Uterus (tissue), 2 donors: ENCODE measurements at regions not wholly inside any gene's neighbourhood (a gene's known extent, or its start where the extent isn't known, plus 50 kb on each side); places are given as distances from the start of the nearest gene placed in this dataset.

ENCODE experiments used
- POLR2A ChIP-seq, 2 donors: fragments of 450-650 bp; IDR thresholded peaks; one replicate each; pipeline ENCODE4 v1.6.1; 2016; ENCODE audit warnings: antibody characterized with exemption in 2 of 2, mild to moderate bottlenecking in 1 of 2, moderate library complexity in 1 of 2
- TF ChIP-seq, protein P1 (sequence below), 4 experiments: fragments of 200-600 bp in 2 of 4; fragments of 450-650 bp in 2 of 4; sonication (generic) in 2 of 4; IDR thresholded peaks; one replicate each; pipeline ENCODE4 v1.5.1; 2016 to 2019; ENCODE audit warnings: antibody characterized with exemption in 4 of 4, mild to moderate bottlenecking in 2 of 4, moderate library complexity in 1 of 4

DNA sequence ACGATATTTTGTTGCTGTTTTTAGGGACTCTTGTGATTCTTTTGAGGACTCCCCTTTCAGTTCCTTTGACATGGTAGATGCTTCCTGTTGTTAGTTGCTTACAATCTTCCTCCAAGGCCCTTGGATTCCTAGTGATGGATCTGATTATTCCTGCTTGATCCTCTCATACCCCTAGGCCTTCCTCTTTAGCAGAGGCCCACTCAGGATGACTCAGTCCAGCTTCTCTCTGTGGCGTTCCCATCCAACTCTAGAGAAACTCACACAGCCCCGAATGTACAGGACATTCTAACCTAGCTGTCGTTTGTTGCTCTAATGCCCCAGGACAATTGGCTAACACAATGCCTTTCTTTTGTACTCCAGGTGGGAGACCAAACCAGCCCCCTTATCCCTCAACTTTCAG lies 191.4 kb downstream of the POSTN start:
- TF ChIP-seq, protein P1, sequence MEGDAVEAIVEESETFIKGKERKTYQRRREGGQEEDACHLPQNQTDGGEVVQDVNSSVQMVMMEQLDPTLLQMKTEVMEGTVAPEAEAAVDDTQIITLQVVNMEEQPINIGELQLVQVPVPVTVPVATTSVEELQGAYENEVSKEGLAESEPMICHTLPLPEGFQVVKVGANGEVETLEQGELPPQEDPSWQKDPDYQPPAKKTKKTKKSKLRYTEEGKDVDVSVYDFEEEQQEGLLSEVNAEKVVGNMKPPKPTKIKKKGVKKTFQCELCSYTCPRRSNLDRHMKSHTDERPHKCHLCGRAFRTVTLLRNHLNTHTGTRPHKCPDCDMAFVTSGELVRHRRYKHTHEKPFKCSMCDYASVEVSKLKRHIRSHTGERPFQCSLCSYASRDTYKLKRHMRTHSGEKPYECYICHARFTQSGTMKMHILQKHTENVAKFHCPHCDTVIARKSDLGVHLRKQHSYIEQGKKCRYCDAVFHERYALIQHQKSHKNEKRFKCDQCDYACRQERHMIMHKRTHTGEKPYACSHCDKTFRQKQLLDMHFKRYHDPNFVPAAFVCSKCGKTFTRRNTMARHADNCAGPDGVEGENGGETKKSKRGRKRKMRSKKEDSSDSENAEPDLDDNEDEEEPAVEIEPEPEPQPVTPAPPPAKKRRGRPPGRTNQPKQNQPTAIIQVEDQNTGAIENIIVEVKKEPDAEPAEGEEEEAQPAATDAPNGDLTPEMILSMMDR (IDR thresholded peaks at IDR 0.05): no peak
- no peak for TF ChIP-seq POLR2A (IDR thresholded peaks at IDR 0.05)
